GM12891 (cell line): ENCODE measurements at regions not wholly inside any gene's neighbourhood (a gene's known extent, or its start where the extent isn't known, plus 50 kb on each side); places are given as distances from the start of the nearest gene placed in this dataset.

Source experiments
- DNase-seq: peaks from one replicate; pipeline ENCODE4 v3.0.0; 2011; ENCODE audit warnings: low spot score; ENCODE audit not compliant: insufficient read length
- FAIRE-seq: peaks from 2 replicates; lab custom pipeline; 2011; peaks lifted over from hg19 to GRCh38; lab: Jason Lieb, UNC
- PAX5 ChIP-seq: IDR thresholded peaks from 2 replicates; pipeline ENCODE4 v1.6.1; 2011; ENCODE audit warnings: low read length, moderate library complexity, mild to moderate bottlenecking; ENCODE audit not compliant: insufficient read depth, severe bottlenecking
- POLR2A ChIP-seq: IDR thresholded peaks from 2 replicates; pipeline ENCODE4 v1.6.1; 2011; ENCODE audit warnings: low read depth, low read length, control low read depth
- POLR2AphosphoS5 ChIP-seq: IDR thresholded peaks from 2 replicates; pipeline ENCODE4 v1.6.1; 2011; ENCODE audit warnings: low read depth, low read length, control low read depth
- POU2F2 ChIP-seq: IDR thresholded peaks from 2 replicates; pipeline ENCODE4 v1.6.1; 2011; ENCODE audit warnings: low read depth, mild to moderate bottlenecking, control low read depth, low read length, moderate library complexity
- SPI1 ChIP-seq: IDR thresholded peaks from 2 replicates; pipeline ENCODE4 v1.6.1; 2011; ENCODE audit warnings: low read depth, low read length, control low read depth
- TAF1 ChIP-seq: IDR thresholded peaks from 2 replicates; pipeline ENCODE4 v1.6.1; 2011; ENCODE audit warnings: low read depth, low read length, control low read depth

DNA sequence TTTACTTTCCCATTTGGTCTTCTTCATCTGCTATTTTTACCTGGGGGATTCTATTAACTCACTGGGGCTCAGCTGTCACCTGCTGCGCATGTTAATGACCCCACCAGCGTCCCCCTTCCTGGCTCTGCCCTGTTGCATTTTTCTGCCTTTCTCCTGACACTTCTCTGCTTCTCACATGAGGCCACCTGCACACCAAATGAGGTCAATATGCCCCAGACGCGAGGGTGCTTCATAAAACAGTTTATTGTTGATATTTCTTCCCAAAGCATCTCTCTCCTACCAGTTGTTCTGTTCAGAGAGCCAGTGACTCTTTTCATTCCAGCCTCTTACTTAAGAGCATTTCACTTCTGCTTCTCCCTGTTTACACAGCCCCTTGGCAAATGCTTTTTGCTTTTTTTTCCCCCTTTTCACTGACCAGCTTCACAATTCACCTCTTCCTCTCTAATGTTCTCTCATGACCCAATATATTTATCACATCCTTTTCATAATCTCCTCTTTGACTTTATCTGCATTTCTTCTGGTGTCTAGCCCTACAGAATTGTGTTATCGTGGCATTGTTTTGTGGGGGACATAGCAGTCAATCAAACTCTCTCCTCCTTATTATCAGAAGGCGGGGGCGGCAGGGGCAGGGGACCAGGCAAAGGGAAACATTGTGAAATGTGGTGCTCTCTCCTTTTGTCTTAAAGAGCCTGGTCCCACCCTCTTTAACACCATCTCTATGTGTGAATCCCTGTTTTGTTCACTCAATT lies 545.8 kb upstream of the CITED2 start:
- TF ChIP-seq TAF1 (no peak), POU2F2 (no peak), SPI1 (no peak), POLR2A (no peak), PAX5 (no peak), POLR2AphosphoS5 (no peak)
- DNase-seq = no peak
- FAIRE-seq = no peak

DNA sequence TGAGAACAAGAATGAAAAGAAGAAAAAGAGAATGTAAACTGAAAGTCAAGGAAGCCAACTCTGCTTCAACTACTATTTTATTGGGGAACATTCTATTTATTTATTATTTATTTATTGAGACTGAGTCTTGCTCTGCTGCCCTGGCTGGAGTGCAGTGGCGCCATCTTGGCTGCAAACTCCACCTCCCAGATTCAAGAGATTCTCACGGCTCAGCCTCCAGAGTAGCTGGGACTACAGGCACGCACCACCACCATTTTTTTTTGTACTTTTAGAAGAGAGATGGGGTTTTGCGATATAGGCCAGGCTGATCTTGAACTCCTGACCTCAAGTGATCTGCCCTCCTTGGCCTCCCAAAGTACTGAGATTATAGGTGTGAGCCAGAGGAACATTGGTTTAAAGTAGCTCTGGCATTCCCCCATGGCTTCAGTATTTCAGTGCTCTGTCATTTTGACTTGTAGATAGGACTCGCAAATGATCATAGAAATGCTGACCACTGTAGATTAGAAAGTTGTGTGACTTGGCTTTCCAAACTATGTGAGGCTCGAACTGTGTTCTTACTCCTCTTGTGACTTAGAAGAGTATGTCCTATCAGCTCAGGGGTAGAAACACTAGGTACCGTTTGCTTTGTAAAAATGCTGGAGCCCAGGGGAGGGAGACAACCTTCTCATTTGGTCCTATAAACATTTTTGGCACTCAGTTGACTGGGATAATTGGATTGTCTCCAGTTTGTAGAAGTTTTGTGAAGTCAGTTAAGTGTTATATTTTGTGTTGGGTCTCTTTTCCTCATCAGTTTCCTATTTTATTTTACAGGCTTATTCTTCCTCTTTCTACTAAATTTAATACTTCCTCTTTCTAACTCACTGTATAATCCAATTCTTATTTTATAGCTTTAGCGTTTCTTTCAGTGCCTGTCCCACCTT lies 544.9 kb upstream of the CITED2 start:
- FAIRE-seq = no peak
- no peak for DNase-seq
- TF ChIP-seq POLR2AphosphoS5 = no peak
- TF ChIP-seq SPI1 = no peak
- no peak for TF ChIP-seq POLR2A
- no peak for TF ChIP-seq POU2F2
- TF ChIP-seq TAF1 = no peak
- no peak for TF ChIP-seq PAX5

DNA sequence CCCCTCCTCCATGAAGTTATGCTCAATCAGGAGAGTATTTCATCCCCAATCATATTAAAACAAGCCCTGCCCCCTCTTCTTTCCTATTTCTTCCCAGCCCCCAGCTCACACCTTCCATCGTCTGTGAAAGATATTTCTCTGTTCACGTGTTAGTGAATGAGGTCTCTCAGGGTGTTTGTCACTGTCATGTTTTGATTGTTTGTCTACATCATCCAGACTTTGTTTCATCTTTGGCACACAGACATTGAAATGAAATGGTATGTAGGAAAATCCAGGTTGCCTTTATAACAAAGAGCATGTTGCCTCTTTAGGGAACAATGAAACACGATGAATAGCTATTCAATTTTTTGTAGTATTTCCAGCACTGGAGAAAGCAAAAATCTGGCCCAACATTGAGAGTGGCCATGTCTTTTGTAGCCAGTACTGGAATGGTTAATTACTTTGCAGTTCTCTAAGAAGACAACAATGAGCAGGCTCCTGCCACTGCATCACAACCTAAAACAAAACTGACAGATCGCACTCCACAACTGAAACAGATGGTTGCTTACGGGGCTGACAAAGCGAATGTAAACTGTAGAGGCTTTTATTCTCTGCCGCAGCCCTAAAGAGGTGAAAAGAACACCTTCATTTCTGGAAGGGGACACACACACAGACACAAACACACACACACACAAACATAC lies 543.6 kb upstream of the CITED2 start:
- FAIRE-seq (no peak), DNase-seq (no peak)

DNA sequence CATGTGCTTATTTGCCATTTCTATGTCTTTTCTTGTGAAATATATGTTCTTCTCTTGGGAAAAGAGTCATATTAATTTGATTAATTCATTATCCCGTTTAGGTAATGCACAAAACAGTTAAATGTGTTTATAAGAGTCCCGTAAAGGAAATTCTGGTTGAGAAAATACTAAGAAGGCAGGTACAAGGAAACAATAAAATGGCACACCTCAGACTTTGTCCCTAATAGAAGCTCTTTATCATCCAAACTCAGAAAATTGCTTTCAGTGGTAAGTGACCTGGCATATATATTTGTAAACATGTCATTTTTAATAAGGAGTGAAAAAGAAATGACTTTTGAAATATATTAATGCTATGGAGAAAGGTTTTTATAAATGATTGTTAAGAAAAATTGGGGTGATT lies 540.5 kb upstream of the CITED2 start:
- no peak for FAIRE-seq
- TF ChIP-seq TAF1 = no peak
- no peak for TF ChIP-seq POLR2A
- no peak for TF ChIP-seq SPI1

More for the DNA sequence above, 543.6 kb upstream of the CITED2 start:
- no peak for TF ChIP-seq SPI1
- TF ChIP-seq POLR2AphosphoS5 = no peak
- TF ChIP-seq PAX5 = no peak
- no peak for TF ChIP-seq POU2F2
- TF ChIP-seq POLR2A = no peak
- TF ChIP-seq TAF1 = no peak

DNA sequence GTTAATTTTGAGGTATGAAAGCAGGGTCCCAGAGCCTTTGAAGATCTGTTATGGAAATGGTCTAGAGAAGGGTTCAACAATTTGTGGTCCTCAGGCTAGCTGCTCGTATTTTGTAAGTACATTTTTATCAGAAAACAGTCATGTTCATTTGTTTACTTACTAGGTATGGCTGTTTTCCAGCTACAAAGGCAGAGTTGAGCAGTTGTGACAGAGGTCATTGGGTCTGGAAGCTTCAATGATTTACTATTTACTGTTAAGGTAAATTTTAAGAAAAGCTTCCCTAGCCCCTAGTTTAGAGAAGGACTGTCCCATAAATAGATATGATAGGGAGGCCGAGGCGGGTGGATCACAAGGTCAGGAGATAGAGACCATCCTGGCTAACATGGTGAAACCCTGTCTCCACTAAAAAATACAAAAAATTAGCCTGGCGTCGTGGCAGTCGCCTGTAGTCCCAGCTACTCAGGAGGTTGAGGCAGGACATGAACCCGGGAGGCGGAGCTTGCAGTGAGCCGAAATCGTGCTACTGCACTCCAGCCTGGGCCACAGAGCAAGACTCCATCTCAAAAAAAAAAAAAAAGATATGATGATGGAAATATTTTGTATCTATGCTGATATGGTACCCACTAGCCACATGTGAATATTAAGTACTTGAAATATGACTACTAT lies 538.4 kb upstream of the CITED2 start:
- TF ChIP-seq POLR2A = no peak
- TF ChIP-seq TAF1 = no peak
- TF ChIP-seq PAX5 = no peak
- no peak for TF ChIP-seq SPI1
- no peak for TF ChIP-seq POU2F2
- no peak for TF ChIP-seq POLR2AphosphoS5
- DNase-seq = no peak
- FAIRE-seq = no peak

More for the DNA sequence above, 540.5 kb upstream of the CITED2 start:
- no peak for DNase-seq

DNA sequence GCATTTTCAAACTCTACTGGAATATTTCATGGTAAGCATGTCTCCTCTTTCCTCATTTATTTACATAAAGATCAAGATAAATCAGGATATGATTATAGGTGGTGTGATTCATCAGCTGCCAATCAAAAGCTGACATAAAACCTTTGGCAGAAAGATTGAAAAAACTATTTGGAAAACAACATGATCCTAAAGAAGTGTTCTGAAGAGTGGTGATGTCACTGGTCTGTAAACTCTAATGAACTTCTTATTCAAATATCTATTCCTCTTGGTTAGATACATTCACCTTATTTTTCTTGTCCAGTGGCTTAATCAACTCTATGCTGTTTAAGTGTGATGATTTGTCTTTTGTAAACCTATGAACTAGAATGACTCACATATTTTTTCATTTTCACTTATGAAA lies 535.5 kb upstream of the CITED2 start:
- FAIRE-seq (no peak), DNase-seq (no peak)
- no peak for TF ChIP-seq TAF1
- TF ChIP-seq SPI1 = no peak
- no peak for TF ChIP-seq POU2F2
- TF ChIP-seq PAX5 = no peak
- no peak for TF ChIP-seq POLR2AphosphoS5
- TF ChIP-seq POLR2A = no peak

DNA sequence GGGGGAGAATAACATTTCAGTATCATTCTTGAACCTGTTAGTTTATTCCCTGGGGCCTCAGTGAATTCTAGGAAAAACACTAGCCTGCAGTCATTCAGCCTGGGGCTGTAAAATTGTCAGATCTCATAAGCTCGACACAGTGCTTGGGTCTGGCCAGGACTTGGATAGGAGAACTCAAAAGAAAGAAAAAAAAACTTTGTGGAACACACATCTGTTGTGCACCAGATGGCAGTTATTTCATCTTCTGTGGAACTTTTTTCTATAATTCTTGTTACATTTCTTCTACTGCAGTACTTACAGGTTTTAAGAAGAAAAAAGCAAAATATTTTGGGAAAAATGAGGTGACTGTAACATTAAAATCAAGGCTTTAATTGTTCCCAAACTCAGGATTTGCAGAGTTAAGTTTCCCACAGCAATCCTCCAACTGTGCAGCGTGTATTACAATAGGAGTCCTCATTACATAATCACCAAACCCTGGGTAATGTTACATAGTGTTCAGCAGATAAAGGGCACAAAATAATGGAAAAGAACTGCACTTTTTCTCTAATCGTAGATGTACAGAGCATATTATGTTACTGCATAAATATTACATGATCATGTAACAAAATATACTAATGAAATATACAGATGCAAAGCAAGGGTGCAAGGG lies 531.1 kb upstream of the CITED2 start:
- TF ChIP-seq SPI1 (no peak), PAX5 (no peak)
- no peak for FAIRE-seq
- no peak for DNase-seq

DNA sequence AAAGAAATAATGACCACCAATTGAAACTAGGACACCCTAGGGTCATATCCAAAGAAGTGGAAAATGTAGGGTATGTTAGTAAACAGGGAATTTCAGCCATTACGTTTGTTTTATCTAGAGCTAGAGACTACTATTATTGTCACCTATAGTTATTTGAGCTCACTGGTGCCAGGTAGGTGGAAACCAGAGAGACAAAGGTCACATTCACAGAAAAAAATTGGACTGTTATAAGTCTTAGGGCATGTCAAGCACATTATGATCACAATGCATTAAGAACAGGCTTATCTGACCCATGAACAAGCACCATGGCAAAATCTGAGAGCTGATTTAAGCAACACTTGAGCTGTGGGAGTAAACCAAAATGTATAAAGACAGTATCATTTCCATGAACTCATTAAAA lies 530.1 kb upstream of the CITED2 start:
- TF ChIP-seq TAF1 (no peak), PAX5 (no peak), POLR2AphosphoS5 (no peak)
- DNase-seq (no peak), FAIRE-seq (no peak)

DNA sequence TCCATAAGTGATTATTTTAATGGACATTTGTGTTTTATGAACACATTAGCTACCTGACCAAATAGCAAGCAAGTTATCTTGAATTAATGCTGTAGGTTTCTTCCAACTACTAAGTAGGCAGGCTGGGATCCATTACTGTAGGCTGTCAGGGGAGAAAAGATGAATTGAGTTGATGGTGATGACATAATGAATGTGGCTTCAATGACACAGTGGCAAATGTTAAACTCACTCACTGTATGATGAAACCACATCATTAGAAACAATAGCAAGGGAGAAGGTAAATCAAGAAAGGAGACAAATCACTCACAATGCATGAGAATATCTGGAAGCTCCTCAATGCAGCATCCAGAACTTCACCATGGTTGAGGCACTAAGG lies 529.7 kb upstream of the CITED2 start:
- no peak for DNase-seq
- no peak for TF ChIP-seq PAX5
- TF ChIP-seq POU2F2 = no peak
- no peak for TF ChIP-seq POLR2A
- no peak for TF ChIP-seq TAF1
- no peak for TF ChIP-seq POLR2AphosphoS5
- no peak for TF ChIP-seq SPI1
- FAIRE-seq = no peak
